Esophagus squamous epithelium (tissue), 5 donors: ENCODE measurements at regions not wholly inside any gene's neighbourhood (a gene's known extent, or its start where the extent isn't known, plus 50 kb on each side); places are given as distances from the start of the nearest gene placed in this dataset.

Source experiments
- DNase-seq: peaks from one replicate; lab custom pipeline; 2025; lab: John Stamatoyannopoulos, UW
- H3K27ac ChIP-seq, 4 donors: fragments of 200-600 bp; sonication (generic); one replicate each; pipeline ENCODE4 v1.5.1; 2016 to 2019; ENCODE audit warnings: mild to moderate bottlenecking in 1 of 4
- H3K27me3 ChIP-seq, 4 donors: fragments of 200-600 bp; sonication (generic); 1 replicate in 3 of 4; 2 replicates in 1 of 4; pipeline versions ENCODE4 v1.5.1 to v1.6.0; 2017 to 2021; ENCODE audit warnings: antibody characterized with exemption in 1 of 4
- H3K36me3 ChIP-seq, 3 donors: fragments of 200-600 bp; sonication (generic); one replicate each; pipeline ENCODE4 v1.5.1; 2016 to 2019
- H3K4me1 ChIP-seq, 3 donors: fragments of 200-600 bp; sonication (generic); one replicate each; pipeline ENCODE4 v1.5.1; 2017 to 2019
- H3K4me3 ChIP-seq, 4 donors: fragments of 200-600 bp; sonication (generic); 1 replicate in 3 of 4; 2 replicates in 1 of 4; pipeline ENCODE4 v1.5.1; 2016 to 2019; ENCODE audit warnings: mild to moderate bottlenecking in 2 of 4, moderate library complexity in 1 of 4
- H3K9me3 ChIP-seq, 3 donors: fragments of 200-600 bp; sonication (generic); one replicate each; pipeline ENCODE4 v1.5.1; 2016 to 2019
- CTCF ChIP-seq, 6 experiments: fragments of 450-650 bp in 4 of 6; fragments of 200-600 bp in 2 of 6; sonication (generic) in 2 of 6; IDR thresholded peaks; one replicate each; pipeline ENCODE4 v1.5.1; 2016 to 2019; ENCODE audit warnings: antibody characterized with exemption in 6 of 6, mild to moderate bottlenecking in 4 of 6, moderate library complexity in 4 of 6
- POLR2A ChIP-seq, 4 donors: fragments of 450-650 bp; IDR thresholded peaks; one replicate each; pipeline ENCODE4 v1.6.1; 2017; ENCODE audit warnings: antibody characterized with exemption in 4 of 4, mild to moderate bottlenecking in 4 of 4, moderate library complexity in 3 of 4
- WGBS, 2 donors: methylation state at CpG; one replicate each; pipeline ENCODE4 v1.1.5; 2018; 5-methylcytosine and 5-hydroxymethylcytosine counted together
- intact Hi-C: fragments of 100-400 bp; cut with DNase I; formaldehyde crosslinking; loops from one replicate; pipeline ENCODE4 v1.15.0; 2022
- donor health status: DM: yes; HTN: yes; CAD: no.

- intact Hi-C loops: no loop called here
- Histone ChIP-seq H3K27me3 (no peaks in the 10 kb centered on the region), H3K36me3 (no peaks in the 10 kb centered on the region), H3K27ac (no peak overlapping the region), H3K4me3 (no peak overlapping the region), H3K9me3 (no peaks in the 10 kb centered on the region), H3K4me1 (no peaks in the 10 kb centered on the region)
- DNase-seq: no peak
- TF ChIP-seq CTCF (IDR thresholded peaks at IDR 0.05) (no peak), POLR2A (IDR thresholded peaks at IDR 0.05) (no peak)
- 41 to 60% methylated on average over 2 to 3 of the region's 3 CpGs for WGBS, 2 donors
Measured at GRCh38 chr3:59327376-59327808, 277.6 kb upstream of the CFAP20DC start.

- no peaks in the 10 kb centered on the region for H3K27me3 ChIP-seq
- no peak overlapping the region for H3K27ac ChIP-seq
- DNase-seq: no peak
- H3K36me3 ChIP-seq: no peaks in the 10 kb centered on the region
- intact Hi-C loops: no loop called here
- H3K4me1 ChIP-seq: no peaks in the 10 kb centered on the region
- 87 to 94% methylated on average over 6 of the region's 6 CpGs for WGBS, 2 donors
- TF ChIP-seq CTCF (IDR thresholded peaks at IDR 0.05): no peak
- TF ChIP-seq POLR2A (IDR thresholded peaks at IDR 0.05): no peak
- no peaks in the 10 kb centered on the region for H3K9me3 ChIP-seq
- no peak overlapping the region for H3K4me3 ChIP-seq
Measured at GRCh38 chr3:59326246-59327024, 276.6 kb upstream of the CFAP20DC start.

- intact Hi-C loops: no loop called here
- DNase-seq: no peak
- H3K36me3 ChIP-seq: no peaks in the 10 kb centered on the region
- no peak for TF ChIP-seq POLR2A (IDR thresholded peaks at IDR 0.05)
- no peak for TF ChIP-seq CTCF (IDR thresholded peaks at IDR 0.05)
- no peaks in the 10 kb centered on the region for H3K9me3 ChIP-seq
- no peaks in the 10 kb centered on the region for H3K27me3 ChIP-seq
- 88 to 93% methylated on average over 5 of the region's 5 CpGs for WGBS, 2 donors
- H3K4me3 ChIP-seq: no peak overlapping the region
- no peaks in the 10 kb centered on the region for H3K4me1 ChIP-seq
- no peak overlapping the region for H3K27ac ChIP-seq
Measured at GRCh38 chr3:59321881-59322540, 272.2 kb upstream of the CFAP20DC start.

GRCh38 chr3:59320080-59320479 is 270.3 kb upstream of the CFAP20DC start:
- Histone ChIP-seq H3K27ac (no peak overlapping the region), H3K9me3 (no peaks in the 10 kb centered on the region), H3K27me3 (no peaks in the 10 kb centered on the region), H3K36me3 (no peaks in the 10 kb centered on the region), H3K4me3 (no peak overlapping the region), H3K4me1 (no peaks in the 10 kb centered on the region)
- TF ChIP-seq POLR2A (IDR thresholded peaks at IDR 0.05): no peak
- TF ChIP-seq CTCF (IDR thresholded peaks at IDR 0.05): no peak
- no peak for DNase-seq
- WGBS, 2 donors: 63 to 74% methylated on average over 4 of the region's 4 CpGs
- intact Hi-C loops: no loop called here

GRCh38 chr3:59319442-59319841 is 269.6 kb upstream of the CFAP20DC start:
- Histone ChIP-seq H3K4me1 (no peaks in the 10 kb centered on the region), H3K36me3 (no peaks in the 10 kb centered on the region), H3K9me3 (no peaks in the 10 kb centered on the region), H3K27me3 (no peaks in the 10 kb centered on the region), H3K4me3 (no peak overlapping the region), H3K27ac (no peak overlapping the region)
- 83 to 84% methylated on average over 4 of the region's 4 CpGs for WGBS, 2 donors
- intact Hi-C loops: no loop called here
- no peak for DNase-seq
- TF ChIP-seq POLR2A (IDR thresholded peaks at IDR 0.05) (no peak), CTCF (IDR thresholded peaks at IDR 0.05) (no peak)
